Psoas muscle (tissue), 7 donors: ENCODE measurements at regions not wholly inside any gene's neighbourhood (a gene's known extent, or its start where the extent isn't known, plus 50 kb on each side); places are given as distances from the start of the nearest gene placed in this dataset.

Experiments used
- ATAC-seq, 4 donors: fragments of 200-7000 bp; cut with Tn5 transposase; one replicate each; pipeline ENCODE4 v1.9.1; 2020; ENCODE audit warnings: moderate library complexity in 3 of 4, mild to moderate bottlenecking in 2 of 4
- DNase-seq, 2 donors: peaks; one replicate each; pipeline ENCODE4 v3.0.0-alpha.2; 2020
- H3K27ac ChIP-seq: fragments of 200-600 bp; one replicate; pipeline ENCODE4 v1.8.0; 2022
- H3K27me3 ChIP-seq, 3 donors: fragments of 200-600 bp in 1 of 3; one replicate each; pipeline versions ENCODE4 v1.6.1 to v1.8.0; 2013 to 2022; ENCODE audit warnings: low read length in 2 of 3, mild to moderate bottlenecking in 2 of 3, moderate library complexity in 1 of 3; ENCODE audit not compliant: insufficient read depth in 3 of 3
- H3K36me3 ChIP-seq, 2 donors: fragments of 200-600 bp in 1 of 2; one replicate each; pipeline versions ENCODE4 v1.6.1 to v1.8.0; 2013 to 2022; ENCODE audit warnings: low read depth in 1 of 2, mild to moderate bottlenecking in 1 of 2, moderate library complexity in 1 of 2; ENCODE audit not compliant: insufficient read depth in 1 of 2
- H3K4me1 ChIP-seq: fragments of 200-600 bp; one replicate; pipeline ENCODE4 v1.8.0; 2022
- H3K4me3 ChIP-seq: fragments of 200-600 bp; one replicate; pipeline ENCODE4 v1.8.0; 2022; ENCODE audit warnings: mild to moderate bottlenecking
- H3K9me3 ChIP-seq: fragments of 200-600 bp; one replicate; pipeline ENCODE4 v1.8.0; 2022
- WGBS, 3 donors: extraction: QIAGEN DNeasy Blood & Tissue Kit; methylation state at CpG; one replicate each; pipeline versions ENCODE4 v1.1.6 to v1.1.7; 2013; 5-methylcytosine and 5-hydroxymethylcytosine counted together
- intact Hi-C, 2 donors: fragments of 100-400 bp; cut with DNase I; formaldehyde crosslinking; loops; one replicate each; pipeline versions ENCODE4 v1.11.0 to v1.14.2; 2022
- TF ChIP-seq, protein P1 (sequence below): fragments of 200-600 bp; IDR thresholded peaks from one replicate; pipeline ENCODE4 v1.8.0; 2022; ENCODE audit warnings: antibody characterized with exemption
- donor health status: healthy with polysubstance abuse.
- donor health status: DM: no; HTN: no; CAD: no; lungs with moderate emphysema.
- donor health status: Bipolar disorder and iron deficiency.
- donor health status: healthy.
- donor health status: DM: yes; HTN: yes; CAD: no.
- donor health status: DM: no; HTN: no; CAD: no.
- donor health status: DM: yes; HTN: yes; CAD: no.

DNA sequence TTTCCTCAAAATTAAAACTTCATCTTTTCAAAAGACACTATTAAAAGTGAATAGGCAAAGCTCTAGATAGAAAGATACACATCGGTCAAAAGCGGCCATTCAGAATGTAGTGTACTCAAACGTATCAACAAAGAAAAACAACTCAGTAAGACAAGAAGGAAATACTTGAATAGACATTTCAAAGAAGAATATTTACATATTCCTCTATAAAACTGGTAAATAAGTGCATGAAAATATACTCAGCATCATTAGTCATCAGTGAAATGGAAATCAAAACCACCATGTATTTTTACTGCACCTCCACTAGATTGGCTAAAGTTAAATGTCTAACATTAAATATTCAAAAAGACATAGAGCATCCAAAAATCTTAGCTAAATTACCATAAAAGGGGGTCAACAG, 551.1 kb upstream of the SORCS1 start:
- H3K27ac ChIP-seq, result no peak overlapping the region
- intact Hi-C loops, result no loop called here
- no peaks in the 10 kb centered on the region for H3K27me3 ChIP-seq
- TF ChIP-seq, protein P1, sequence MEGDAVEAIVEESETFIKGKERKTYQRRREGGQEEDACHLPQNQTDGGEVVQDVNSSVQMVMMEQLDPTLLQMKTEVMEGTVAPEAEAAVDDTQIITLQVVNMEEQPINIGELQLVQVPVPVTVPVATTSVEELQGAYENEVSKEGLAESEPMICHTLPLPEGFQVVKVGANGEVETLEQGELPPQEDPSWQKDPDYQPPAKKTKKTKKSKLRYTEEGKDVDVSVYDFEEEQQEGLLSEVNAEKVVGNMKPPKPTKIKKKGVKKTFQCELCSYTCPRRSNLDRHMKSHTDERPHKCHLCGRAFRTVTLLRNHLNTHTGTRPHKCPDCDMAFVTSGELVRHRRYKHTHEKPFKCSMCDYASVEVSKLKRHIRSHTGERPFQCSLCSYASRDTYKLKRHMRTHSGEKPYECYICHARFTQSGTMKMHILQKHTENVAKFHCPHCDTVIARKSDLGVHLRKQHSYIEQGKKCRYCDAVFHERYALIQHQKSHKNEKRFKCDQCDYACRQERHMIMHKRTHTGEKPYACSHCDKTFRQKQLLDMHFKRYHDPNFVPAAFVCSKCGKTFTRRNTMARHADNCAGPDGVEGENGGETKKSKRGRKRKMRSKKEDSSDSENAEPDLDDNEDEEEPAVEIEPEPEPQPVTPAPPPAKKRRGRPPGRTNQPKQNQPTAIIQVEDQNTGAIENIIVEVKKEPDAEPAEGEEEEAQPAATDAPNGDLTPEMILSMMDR, result no peak
- 80 to 90% (median 89%) methylated on average over 3 of the region's 3 CpGs for WGBS, 3 donors
- H3K4me1 ChIP-seq, result no peaks in the 10 kb centered on the region
- no peaks in the 10 kb centered on the region for H3K36me3 ChIP-seq
- no peaks in the 10 kb centered on the region for H3K9me3 ChIP-seq
- no peak overlapping the region for H3K4me3 ChIP-seq
- DNase-seq, result no peak
- no peak for ATAC-seq

- intact Hi-C loops, result no loop called here
- Histone ChIP-seq H3K36me3 (no peaks in the 10 kb centered on the region), H3K4me3 (no peak overlapping the region), H3K27ac (no peak overlapping the region), H3K4me1 (no peaks in the 10 kb centered on the region), H3K9me3 (no peaks in the 10 kb centered on the region), H3K27me3 (no peaks in the 10 kb centered on the region)
- DNase-seq (no peak), ATAC-seq (no peak)
- WGBS, 3 donors, result 67 to 90% (median 81%) methylated on average over 1 of the region's 1 CpG
- TF ChIP-seq, protein P1, result no peak
Observed at GRCh38 chr10:107708981-107709380, 544.5 kb upstream of the SORCS1 start.

- Histone ChIP-seq H3K27me3 (no peaks in the 10 kb centered on the region), H3K27ac (no peak overlapping the region), H3K9me3 (no peaks in the 10 kb centered on the region), H3K36me3 (no peaks in the 10 kb centered on the region), H3K4me1 (no peaks in the 10 kb centered on the region), H3K4me3 (no peak overlapping the region)
- ATAC-seq (no peak), DNase-seq (no peak)
- TF ChIP-seq, protein P1, result no peak
- intact Hi-C loops, result no loop called here
- 83 to 89% (median 86%) methylated on average over 1 of the region's 1 CpG for WGBS, 3 donors
Observed at GRCh38 chr10:107706096-107706725, 541.7 kb upstream of the SORCS1 start.

- intact Hi-C loops, result no loop called here
- Histone ChIP-seq H3K9me3 (no peaks in the 10 kb centered on the region), H3K4me3 (no peak overlapping the region), H3K4me1 (no peaks in the 10 kb centered on the region), H3K27ac (no peak overlapping the region), H3K27me3 (no peaks in the 10 kb centered on the region), H3K36me3 (no peaks in the 10 kb centered on the region)
- TF ChIP-seq, protein P1, result no peak
- DNase-seq (no peak), ATAC-seq (no peak)
Observed at GRCh38 chr10:107701943-107702342, 537.4 kb upstream of the SORCS1 start.

GRCh38 chr10:107692072-107692471, 527.6 kb upstream of the SORCS1 start:
- H3K27me3 ChIP-seq, result no peaks in the 10 kb centered on the region
- intact Hi-C loops, result no loop called here
- WGBS, 3 donors, result 82 to 88% (median 85%) methylated on average over 1 of the region's 1 CpG

More at GRCh38 chr10:107692072-107692471, 527.6 kb upstream of the SORCS1 start:
- H3K36me3 ChIP-seq, result no peaks in the 10 kb centered on the region
- no peaks in the 10 kb centered on the region for H3K9me3 ChIP-seq
- TF ChIP-seq, protein P1, result no peak
- no peak overlapping the region for H3K4me3 ChIP-seq
- no peaks in the 10 kb centered on the region for H3K4me1 ChIP-seq
- DNase-seq (no peak), ATAC-seq (no peak)
- H3K27ac ChIP-seq, result no peak overlapping the region
